Mucosa of descending colon (tissue), 3 donors: ENCODE measurements at regions not wholly inside any gene's neighbourhood (a gene's known extent, or its start where the extent isn't known, plus 50 kb on each side); places are given as distances from the start of the nearest gene placed in this dataset.

Experiments used
- ATAC-seq: fragments of 200-7000 bp; cut with Tn5 transposase; one replicate; pipeline ENCODE4 v1.9.1; 2020; ENCODE audit warnings: mild to moderate bottlenecking, moderate library complexity
- DNase-seq, 3 donors: peaks; one replicate each; pipeline ENCODE4 v3.0.0-alpha.2; 2020
- H3K36me3 ChIP-seq: fragments of 200-600 bp; one replicate; pipeline ENCODE4 v1.8.0; 2021; ENCODE audit warnings: low read depth, mild to moderate bottlenecking
- H3K4me1 ChIP-seq: fragments of 200-600 bp; one replicate; pipeline ENCODE4 v1.8.0; 2021; ENCODE audit warnings: low read depth, mild to moderate bottlenecking
- H3K4me3 ChIP-seq: fragments of 200-600 bp; one replicate; pipeline ENCODE4 v1.8.0; 2021; ENCODE audit warnings: mild to moderate bottlenecking
- H3K9me3 ChIP-seq: fragments of 200-600 bp; one replicate; pipeline ENCODE4 v1.8.0; 2021; ENCODE audit warnings: mild to moderate bottlenecking
- CTCF ChIP-seq: fragments of 200-600 bp; IDR thresholded peaks from one replicate; pipeline ENCODE4 v1.8.0; 2022; ENCODE audit warnings: antibody characterized with exemption, mild to moderate bottlenecking
- intact Hi-C, 2 donors: fragments of 100-400 bp; cut with DNase I in 1 of 2; cut with micrococcal nuclease in 1 of 2; formaldehyde crosslinking; loops; one replicate each; pipeline versions ENCODE4 v1.11.0 to v1.11.1; 2022; cut with DNase I, micrococcal nuclease
- donor health status: DM: no; HTN: no; CAD: no; lungs with moderate emphysema.
- donor health status: DM: no; HTN: no; CAD: no.
- donor health status: DM: no; HTN: yes; CAD: no.

- ATAC-seq: no peak
- intact Hi-C loops: no loop called here
- Histone ChIP-seq H3K4me3 (no peak overlapping the region), H3K36me3 (no peaks in the 10 kb centered on the region), H3K4me1 (no peaks in the 10 kb centered on the region), H3K9me3 (peaks cover 8% of the 10 kb centered on the region)
- TF ChIP-seq CTCF: no peak
- no peak for DNase-seq
Observed at GRCh38 chr3:180250172-180250571, 213.4 kb upstream of the PEX5L start.

DNA sequence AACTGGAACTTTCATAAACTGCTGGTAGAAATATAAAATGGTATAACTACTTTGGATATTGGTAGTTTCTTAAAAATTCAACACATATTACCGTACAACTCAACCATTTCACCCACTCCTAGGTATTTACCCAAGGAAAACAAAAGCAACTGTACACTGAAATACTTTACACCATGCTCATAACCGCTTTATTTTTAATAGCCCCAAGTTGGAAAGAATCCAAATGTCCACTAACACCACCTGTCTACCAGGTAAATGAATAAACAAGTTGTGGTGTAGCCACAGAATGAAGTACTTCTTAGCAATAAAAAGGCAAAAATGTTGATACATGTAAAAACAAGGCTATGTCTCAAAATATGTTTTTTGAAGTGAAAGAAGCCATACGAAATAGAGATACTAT is 215.9 kb upstream of the PEX5L start:
- Histone ChIP-seq H3K4me3 (no peak overlapping the region), H3K9me3 (peaks cover 10% of the 10 kb centered on the region), H3K36me3 (no peaks in the 10 kb centered on the region), H3K4me1 (no peaks in the 10 kb centered on the region)
- no peak for ATAC-seq
- TF ChIP-seq CTCF: no peak
- intact Hi-C loops: no loop called here
- DNase-seq: no peak

GRCh38 chr3:180253283-180253682 is 216.5 kb upstream of the PEX5L start:
- intact Hi-C loops: no loop called here

GRCh38 chr3:180264479-180264878 is 227.7 kb upstream of the PEX5L start:
- H3K4me1 ChIP-seq: no peaks in the 10 kb centered on the region
- TF ChIP-seq CTCF: no peak

More at GRCh38 chr3:180253283-180253682, 216.5 kb upstream of the PEX5L start:
- TF ChIP-seq CTCF: no peak
- Histone ChIP-seq H3K4me1 (no peaks in the 10 kb centered on the region), H3K36me3 (no peaks in the 10 kb centered on the region), H3K9me3 (peaks cover 10% of the 10 kb centered on the region), H3K4me3 (no peak overlapping the region)
- DNase-seq: no peak
- no peak for ATAC-seq

GRCh38 chr3:180265551-180265950 is 228.8 kb upstream of the PEX5L start:
- no peaks in the 10 kb centered on the region for H3K4me1 ChIP-seq
- intact Hi-C loops: no loop called here
- ATAC-seq (no peak), DNase-seq (no peak)
- H3K9me3 ChIP-seq: peaks cover 17% of the 10 kb centered on the region
- TF ChIP-seq CTCF: no peak
- no peak overlapping the region for H3K4me3 ChIP-seq
- H3K36me3 ChIP-seq: no peaks in the 10 kb centered on the region

More at GRCh38 chr3:180264479-180264878, 227.7 kb upstream of the PEX5L start:
- Histone ChIP-seq H3K4me3 (no peak overlapping the region), H3K36me3 (no peaks in the 10 kb centered on the region), H3K9me3 (peaks cover 19% of the 10 kb centered on the region)
- intact Hi-C loops: no loop called here
- ATAC-seq (no peak), DNase-seq (no peak)

DNA sequence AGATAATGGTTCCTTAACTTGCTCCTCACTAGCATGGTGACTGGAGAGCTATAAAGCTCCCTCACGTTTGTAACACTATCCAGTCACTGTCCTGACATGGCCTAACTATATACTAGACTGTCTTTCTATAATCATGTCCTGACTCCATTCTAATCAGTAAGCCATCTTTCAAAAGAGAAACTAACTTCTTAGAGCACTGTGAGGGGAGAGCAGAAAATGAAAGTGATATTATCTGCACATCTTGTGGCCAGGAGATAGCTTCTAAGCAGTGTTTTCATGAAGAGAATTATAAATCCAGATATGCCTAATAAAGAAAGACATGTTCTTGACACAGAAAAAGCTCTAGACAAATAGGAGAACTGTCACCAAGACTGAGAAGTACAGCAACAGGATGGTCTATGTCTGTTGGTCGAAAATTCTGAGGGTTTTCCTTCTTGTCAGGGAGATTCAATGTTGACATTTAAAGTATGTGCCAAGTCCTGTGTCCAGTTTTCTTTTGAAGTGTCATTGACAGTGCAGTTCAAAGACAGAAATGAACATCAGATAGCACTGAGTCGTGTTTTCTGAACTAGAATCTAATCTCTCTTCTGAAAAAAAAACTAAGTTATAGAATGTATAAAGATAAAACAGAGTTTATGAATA is 230.6 kb upstream of the PEX5L start:
- H3K9me3 ChIP-seq: peaks cover 8% of the 10 kb centered on the region
- no peaks in the 10 kb centered on the region for H3K36me3 ChIP-seq
- H3K4me3 ChIP-seq: no peak overlapping the region
- H3K4me1 ChIP-seq: no peaks in the 10 kb centered on the region
- intact Hi-C loops: no loop called here
- TF ChIP-seq CTCF: no peak
- ATAC-seq (no peak), DNase-seq (no peak)
